DMS79 (cell line): ENCODE measurements at regions not wholly inside any gene's neighbourhood (a gene's known extent, or its start where the extent isn't known, plus 50 kb on each side); places are given as distances from the start of the nearest gene placed in this dataset.
"Not testable (repeated sequence)": the region's sequence is repeated elsewhere in the genome, so short reads cannot be mapped to it uniquely, and the experiment has no call there.

Experiments used
- DNase-seq: peaks from one replicate; lab custom pipeline; 2025; lab: John Stamatoyannopoulos, UW

- DNase-seq = no peak
Measured at GRCh38 chr2:155902635-155903034, 429.9 kb downstream of the NR4A2 start.

GRCh38 chr2:155895016-155895415 is 437.5 kb downstream of the NR4A2 start:
- no peak for DNase-seq

- DNase-seq = not testable (repeated sequence)
Measured at GRCh38 chr2:155880382-155880781, 452.1 kb downstream of the NR4A2 start.

GRCh38 chr2:155879900-155880299 is 452.6 kb downstream of the NR4A2 start:
- not testable (repeated sequence) for DNase-seq

- no peak for DNase-seq
Measured at GRCh38 chr2:155872396-155872795, 460.1 kb downstream of the NR4A2 start.

- DNase-seq = no peak
Measured at GRCh38 chr2:155871940-155872339, 460.6 kb downstream of the NR4A2 start.

GRCh38 chr2:155867564-155867963 is 465.0 kb downstream of the NR4A2 start:
- DNase-seq = no peak

- no peak for DNase-seq
Measured at GRCh38 chr2:155866477-155866876, 466.0 kb downstream of the NR4A2 start.

GRCh38 chr2:155852156-155852555 is 480.4 kb downstream of the NR4A2 start:
- DNase-seq = no peak

- DNase-seq = no peak
Measured at GRCh38 chr2:155846259-155846658, 486.3 kb downstream of the NR4A2 start.

GRCh38 chr2:155844461-155844860 is 488.1 kb downstream of the NR4A2 start:
- DNase-seq = no peak

GRCh38 chr2:155842103-155842502 is 490.4 kb downstream of the NR4A2 start:
- DNase-seq = no peak

- DNase-seq = no peak
Measured at GRCh38 chr2:155841442-155841841, 491.1 kb downstream of the NR4A2 start.

GRCh38 chr2:155840661-155841060 is 491.9 kb downstream of the NR4A2 start:
- DNase-seq = no peak

- DNase-seq = no peak
Measured at GRCh38 chr2:155839991-155840390, 492.5 kb downstream of the NR4A2 start.

GRCh38 chr2:155839436-155839835 is 493.1 kb downstream of the NR4A2 start:
- no peak for DNase-seq

- no peak for DNase-seq
Measured at GRCh38 chr2:155836439-155836838, 496.1 kb downstream of the NR4A2 start.

- no peak for DNase-seq
Measured at GRCh38 chr2:155830817-155831579, 501.5 kb downstream of the NR4A2 start.

GRCh38 chr2:155830351-155830750 is 502.2 kb downstream of the NR4A2 start:
- no peak for DNase-seq

GRCh38 chr2:155825876-155826275 is 506.6 kb downstream of the NR4A2 start:
- DNase-seq = no peak

GRCh38 chr2:155815851-155816250 is 516.7 kb downstream of the NR4A2 start:
- no peak for DNase-seq

- no peak for DNase-seq
Measured at GRCh38 chr2:155815275-155815674, 517.2 kb downstream of the NR4A2 start.

- no peak for DNase-seq
Measured at GRCh38 chr2:155810411-155810810, 522.1 kb downstream of the NR4A2 start.

- DNase-seq = no peak
Measured at GRCh38 chr2:155802888-155803287, 529.6 kb downstream of the NR4A2 start.
